Bronchial epithelial cell (primary cell): ENCODE measurements at regions not wholly inside any gene's neighbourhood (a gene's known extent, or its start where the extent isn't known, plus 50 kb on each side); places are given as distances from the start of the nearest gene placed in this dataset.
"Not testable (repeated sequence)": the region's sequence is repeated elsewhere in the genome, so short reads cannot be mapped to it uniquely, and the experiment has no call there.

Experiments used
- DNase-seq: peaks from one replicate; pipeline ENCODE4 v3.0.0-alpha.2; 2010; ENCODE audit warnings: low read depth
- FAIRE-seq: peaks from 2 replicates; lab custom pipeline; 2011; peaks lifted over from hg19 to GRCh38; lab: Jason Lieb, UNC
- H3K27me3 ChIP-seq: 2 replicates; pipeline ENCODE4 v1.5.1; 2011; ENCODE audit warnings: low read length; ENCODE audit not compliant: control insufficient read depth, insufficient read depth
- H3K36me3 ChIP-seq: 2 replicates; pipeline ENCODE4 v1.5.1; 2011; ENCODE audit warnings: low read length; ENCODE audit not compliant: control insufficient read depth, insufficient read depth
- H3K4me3 ChIP-seq: 2 replicates; pipeline ENCODE4 v1.5.1; 2011; ENCODE audit warnings: mild to moderate bottlenecking, low read depth, low read length, control low read depth
- CTCF ChIP-seq: IDR thresholded peaks from 2 replicates; pipeline ENCODE4 v1.5.1; 2011; ENCODE audit warnings: mild to moderate bottlenecking, moderate library complexity, low read length, control low read depth, inconsistent platforms; ENCODE audit not compliant: insufficient read depth, severe bottlenecking

- FAIRE-seq (no peak), DNase-seq (peak; percentile 50)
- TF ChIP-seq CTCF, result peak; percentile 51
- no peak overlapping the region for H3K4me3 ChIP-seq
- H3K36me3 ChIP-seq, result no peaks in the 10 kb centered on the region
- H3K27me3 ChIP-seq, result no peaks in the 10 kb centered on the region
These were observed 102.0 kb upstream of the MYRIP start for GRCh38 chr3:39707314-39707909.

- no peaks in the 10 kb centered on the region for H3K36me3 ChIP-seq
- H3K27me3 ChIP-seq, result no peaks in the 10 kb centered on the region
- DNase-seq (no peak), FAIRE-seq (no peak)
- no peak for TF ChIP-seq CTCF
- H3K4me3 ChIP-seq, result no peak overlapping the region
These were observed 96.9 kb upstream of the MYRIP start for GRCh38 chr3:39712413-39713048.

DNA sequence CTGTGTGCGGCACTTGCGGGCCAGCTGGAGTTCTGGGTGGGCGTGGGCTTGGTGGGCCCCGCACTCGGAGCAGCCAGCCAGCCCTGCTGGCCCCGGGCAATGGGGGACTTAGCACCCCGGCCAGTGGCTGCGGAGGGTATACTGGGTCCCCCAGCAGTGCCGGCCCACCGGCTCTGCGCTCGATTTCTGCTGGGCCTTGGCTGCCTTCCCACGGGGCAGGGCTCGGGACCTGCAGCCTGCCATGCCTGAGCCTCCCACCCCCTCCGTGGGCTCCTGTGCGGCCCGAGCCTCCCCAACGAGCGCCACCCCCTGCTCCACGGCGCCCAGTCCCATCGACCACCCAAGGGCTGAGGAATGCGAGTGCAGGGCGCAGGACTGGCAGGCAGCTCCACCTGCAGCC, 96.1 kb upstream of the MYRIP start:
- H3K27me3 ChIP-seq, H3K36me3 ChIP-seq, FAIRE-seq, DNase-seq, H3K4me3 ChIP-seq: not testable (repeated sequence)

- H3K27me3 ChIP-seq, result no peaks in the 10 kb centered on the region
- no peak for TF ChIP-seq CTCF
- no peak overlapping the region for H3K4me3 ChIP-seq
- no peaks in the 10 kb centered on the region for H3K36me3 ChIP-seq
- no peak for FAIRE-seq
- DNase-seq, result peak; percentile 14
These were observed 92.6 kb upstream of the MYRIP start for GRCh38 chr3:39716849-39717248.

- peak; percentile 56 for DNase-seq
- TF ChIP-seq CTCF, result no peak
- Histone ChIP-seq H3K27me3 (no peaks in the 10 kb centered on the region), H3K36me3 (no peaks in the 10 kb centered on the region), H3K4me3 (no peak overlapping the region)
- no peak for FAIRE-seq
These were observed 90.5 kb upstream of the MYRIP start for GRCh38 chr3:39718674-39719595.

DNA sequence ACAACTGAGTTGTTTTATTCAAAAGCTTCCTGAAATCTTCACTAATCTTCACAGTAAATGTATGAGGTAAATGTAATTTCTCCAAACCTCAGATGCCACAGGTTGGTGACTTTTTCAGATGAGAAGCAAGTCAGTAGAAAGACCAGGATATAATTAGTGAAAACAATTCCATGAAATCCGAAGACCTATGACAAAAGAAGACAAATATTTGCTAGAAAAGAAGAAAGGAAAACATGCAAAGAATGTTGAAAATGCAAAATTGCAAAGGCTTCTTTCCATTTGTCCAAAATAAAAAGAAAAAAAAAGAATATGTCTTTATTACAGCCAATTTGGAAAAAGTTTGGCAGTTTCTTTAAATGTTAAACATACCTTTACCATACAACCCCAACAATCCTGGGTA, 88.3 kb upstream of the MYRIP start:
- no peak for FAIRE-seq
- TF ChIP-seq CTCF, result no peak
- no peak overlapping the region for H3K4me3 ChIP-seq
- H3K27me3 ChIP-seq, result no peaks in the 10 kb centered on the region
- no peak for DNase-seq
- no peaks in the 10 kb centered on the region for H3K36me3 ChIP-seq
